ENCODE measurements at regions not wholly inside any gene's neighbourhood (a gene's known extent, or its start where the extent isn't known, plus 50 kb on each side); places are given as distances from the start of the nearest gene placed in this dataset.
"Not testable (repeated sequence)": the region's sequence is repeated elsewhere in the genome, so short reads cannot be mapped to it uniquely, and the experiment has no call there.

- ChIA-PET POLR2A (no interaction called here), CTCF (no interaction called here)
- no peak overlapping the region for H3K27ac Mint-ChIP-seq
- no peak for DNase-seq
- H3K9me3 Mint-ChIP-seq: peaks cover 11% of the 10 kb centered on the region
- H3K4me1 Mint-ChIP-seq: no peaks in the 10 kb centered on the region
- H3K4me3 Mint-ChIP-seq: no peak overlapping the region
- no peaks in the 10 kb centered on the region for H3K27me3 Mint-ChIP-seq
- H3K36me3 Mint-ChIP-seq (ENCODE audit: low read depth): no peaks in the 10 kb centered on the region
Measured at GRCh38 chr16:5965321-5965720, 867.7 kb upstream of the EEF2KMT start.

GRCh38 chr16:5951486-5951885 is 853.9 kb upstream of the EEF2KMT start:
- H3K27me3 Mint-ChIP-seq: no peaks in the 10 kb centered on the region
- ChIA-PET POLR2A (no interaction called here), CTCF (no interaction called here)
- no peak overlapping the region for H3K4me3 Mint-ChIP-seq
- H3K9me3 Mint-ChIP-seq: peaks cover 22% of the 10 kb centered on the region
- H3K27ac Mint-ChIP-seq: no peak overlapping the region
- H3K4me1 Mint-ChIP-seq: no peaks in the 10 kb centered on the region
- no peak for DNase-seq
- H3K36me3 Mint-ChIP-seq (ENCODE audit: low read depth): no peaks in the 10 kb centered on the region

GRCh38 chr16:5944971-5945370 is 847.4 kb upstream of the EEF2KMT start:
- ChIA-PET POLR2A (no interaction called here), CTCF (no interaction called here)
- H3K27ac Mint-ChIP-seq: no peak overlapping the region

GRCh38 chr16:5938607-5939006 is 841.0 kb upstream of the EEF2KMT start:
- Mint-ChIP-seq H3K27me3 (no peaks in the 10 kb centered on the region), H3K9me3 (peaks cover 32% of the 10 kb centered on the region), H3K4me3 (no peak overlapping the region), H3K36me3 (ENCODE audit: low read depth) (no peaks in the 10 kb centered on the region), H3K27ac (no peak overlapping the region), H3K4me1 (no peaks in the 10 kb centered on the region)
- ChIA-PET CTCF (no interaction called here), POLR2A (no interaction called here)
- no peak for DNase-seq

More at GRCh38 chr16:5944971-5945370, 847.4 kb upstream of the EEF2KMT start:
- Mint-ChIP-seq H3K4me1 (no peaks in the 10 kb centered on the region), H3K27me3 (no peaks in the 10 kb centered on the region), H3K9me3 (peaks cover 43% of the 10 kb centered on the region), H3K36me3 (ENCODE audit: low read depth) (no peaks in the 10 kb centered on the region), H3K4me3 (no peak overlapping the region)
- DNase-seq: no peak

GRCh38 chr16:5932906-5933305 is 835.3 kb upstream of the EEF2KMT start:
- POLR2A ChIA-PET: no interaction called here
- DNase-seq: no peak
- Mint-ChIP-seq H3K27ac (no peak overlapping the region), H3K36me3 (ENCODE audit: low read depth) (no peaks in the 10 kb centered on the region), H3K27me3 (no peaks in the 10 kb centered on the region), H3K4me1 (no peaks in the 10 kb centered on the region), H3K9me3 (peaks cover 33% of the 10 kb centered on the region), H3K4me3 (no peak overlapping the region)
- CTCF ChIA-PET: no interaction called here

GRCh38 chr16:5928476-5929065 is 831.0 kb upstream of the EEF2KMT start:
- no peak overlapping the region for H3K4me3 Mint-ChIP-seq
- H3K27ac Mint-ChIP-seq: no peak overlapping the region
- no peak for DNase-seq
- no peaks in the 10 kb centered on the region for H3K27me3 Mint-ChIP-seq
- no peaks in the 10 kb centered on the region for H3K4me1 Mint-ChIP-seq
- ChIA-PET POLR2A (no interaction called here), CTCF (no interaction called here)
- H3K36me3 Mint-ChIP-seq (ENCODE audit: low read depth): no peaks in the 10 kb centered on the region
- H3K9me3 Mint-ChIP-seq: peaks cover 24% of the 10 kb centered on the region

- no peaks in the 10 kb centered on the region for H3K27me3 Mint-ChIP-seq
- no peaks in the 10 kb centered on the region for H3K4me1 Mint-ChIP-seq
- H3K4me3 Mint-ChIP-seq: no peak overlapping the region
- ChIA-PET POLR2A (no interaction called here), CTCF (no interaction called here)
- peaks cover 22% of the 10 kb centered on the region for H3K9me3 Mint-ChIP-seq
- H3K36me3 Mint-ChIP-seq (ENCODE audit: low read depth): no peaks in the 10 kb centered on the region
- DNase-seq: no peak
- no peak overlapping the region for H3K27ac Mint-ChIP-seq
Measured at GRCh38 chr16:5925850-5926249, 828.3 kb upstream of the EEF2KMT start.

GRCh38 chr16:5922686-5923085 is 825.1 kb upstream of the EEF2KMT start:
- POLR2A ChIA-PET: no interaction called here
- Mint-ChIP-seq H3K36me3 (ENCODE audit: low read depth) (no peaks in the 10 kb centered on the region), H3K9me3 (peaks cover 21% of the 10 kb centered on the region), H3K27ac (no peak overlapping the region), H3K27me3 (no peaks in the 10 kb centered on the region), H3K4me3 (no peak overlapping the region), H3K4me1 (no peaks in the 10 kb centered on the region)
- no peak for DNase-seq
- CTCF ChIA-PET: no interaction called here

- Mint-ChIP-seq H3K9me3 (peaks cover 21% of the 10 kb centered on the region), H3K36me3 (ENCODE audit: low read depth) (no peaks in the 10 kb centered on the region), H3K4me1 (no peaks in the 10 kb centered on the region), H3K27me3 (no peaks in the 10 kb centered on the region), H3K4me3 (no peak overlapping the region), H3K27ac (no peak overlapping the region)
- ChIA-PET POLR2A (no interaction called here), CTCF (no interaction called here)
- DNase-seq: no peak
Measured at GRCh38 chr16:5918567-5919130, 821.1 kb upstream of the EEF2KMT start.

- CTCF ChIA-PET: no interaction called here
- H3K4me3 Mint-ChIP-seq: no peak overlapping the region
- no peaks in the 10 kb centered on the region for H3K27me3 Mint-ChIP-seq
- peaks cover 24% of the 10 kb centered on the region for H3K9me3 Mint-ChIP-seq
- POLR2A ChIA-PET: no interaction called here
- H3K4me1 Mint-ChIP-seq: no peaks in the 10 kb centered on the region
- DNase-seq: no peak
- H3K36me3 Mint-ChIP-seq (ENCODE audit: low read depth): no peaks in the 10 kb centered on the region
- H3K27ac Mint-ChIP-seq: no peak overlapping the region
Measured at GRCh38 chr16:5917436-5918195, 820.0 kb upstream of the EEF2KMT start.

- ChIA-PET CTCF (no interaction called here), POLR2A (no interaction called here)
- no peaks in the 10 kb centered on the region for H3K27me3 Mint-ChIP-seq
- no peaks in the 10 kb centered on the region for H3K4me1 Mint-ChIP-seq
- no peaks in the 10 kb centered on the region for H3K36me3 Mint-ChIP-seq (ENCODE audit: low read depth)
- no peak overlapping the region for H3K27ac Mint-ChIP-seq
- H3K4me3 Mint-ChIP-seq: no peak overlapping the region
- DNase-seq: no peak
- peaks cover 24% of the 10 kb centered on the region for H3K9me3 Mint-ChIP-seq
Measured at GRCh38 chr16:5916711-5917191, 819.2 kb upstream of the EEF2KMT start.

- CTCF ChIA-PET: no interaction called here
- no peak overlapping the region for H3K4me3 Mint-ChIP-seq
- POLR2A ChIA-PET: no interaction called here
- no peaks in the 10 kb centered on the region for H3K4me1 Mint-ChIP-seq
- no peaks in the 10 kb centered on the region for H3K36me3 Mint-ChIP-seq (ENCODE audit: low read depth)
- no peak overlapping the region for H3K27ac Mint-ChIP-seq
- no peaks in the 10 kb centered on the region for H3K27me3 Mint-ChIP-seq
- peaks cover 14% of the 10 kb centered on the region for H3K9me3 Mint-ChIP-seq
- DNase-seq: no peak
Measured at GRCh38 chr16:5911241-5911640, 813.6 kb upstream of the EEF2KMT start.

GRCh38 chr16:5909556-5909955 is 812.0 kb upstream of the EEF2KMT start:
- H3K4me3 Mint-ChIP-seq; H3K4me1 Mint-ChIP-seq; POLR2A ChIA-PET; H3K27me3 Mint-ChIP-seq; H3K36me3 Mint-ChIP-seq (ENCODE audit: low read depth); H3K27ac Mint-ChIP-seq; DNase-seq; CTCF ChIA-PET: not testable (repeated sequence)
- H3K9me3 Mint-ChIP-seq: peaks cover 14% of the 10 kb centered on the region

- H3K4me1 Mint-ChIP-seq: no peaks in the 10 kb centered on the region
- H3K36me3 Mint-ChIP-seq (ENCODE audit: low read depth): no peaks in the 10 kb centered on the region
- ChIA-PET POLR2A (no interaction called here), CTCF (no interaction called here)
- H3K27ac Mint-ChIP-seq: no peak overlapping the region
- peaks cover 23% of the 10 kb centered on the region for H3K9me3 Mint-ChIP-seq
- no peak overlapping the region for H3K4me3 Mint-ChIP-seq
- H3K27me3 Mint-ChIP-seq: no peaks in the 10 kb centered on the region
- no peak for DNase-seq
Measured at GRCh38 chr16:5907544-5907943, 809.9 kb upstream of the EEF2KMT start.
